OCI-LY7 (cell line): ENCODE measurements at regions not wholly inside any gene's neighbourhood (a gene's known extent, or its start where the extent isn't known, plus 50 kb on each side); places are given as distances from the start of the nearest gene placed in this dataset.

Experiments
- EZH2phosphoT487 ChIP-seq: fragments of 200-600 bp; sonication (generic); IDR thresholded peaks from 2 replicates; pipeline ENCODE4 v1.6.1; 2018; ENCODE audit warnings: low read depth, borderline replicate concordance, mild to moderate bottlenecking, mixed run types, antibody characterized with exemption, low read length, moderate library complexity, mixed read lengths
- TF ChIP-seq, protein P1 (sequence below): fragments of 200-600 bp; sonication (generic); conservative IDR thresholded peaks from 2 replicates; pipeline ENCODE4 v1.5.1; 2014; ENCODE audit warnings: mild to moderate bottlenecking, antibody characterized with exemption, low read length, moderate library complexity, mixed read lengths

DNA sequence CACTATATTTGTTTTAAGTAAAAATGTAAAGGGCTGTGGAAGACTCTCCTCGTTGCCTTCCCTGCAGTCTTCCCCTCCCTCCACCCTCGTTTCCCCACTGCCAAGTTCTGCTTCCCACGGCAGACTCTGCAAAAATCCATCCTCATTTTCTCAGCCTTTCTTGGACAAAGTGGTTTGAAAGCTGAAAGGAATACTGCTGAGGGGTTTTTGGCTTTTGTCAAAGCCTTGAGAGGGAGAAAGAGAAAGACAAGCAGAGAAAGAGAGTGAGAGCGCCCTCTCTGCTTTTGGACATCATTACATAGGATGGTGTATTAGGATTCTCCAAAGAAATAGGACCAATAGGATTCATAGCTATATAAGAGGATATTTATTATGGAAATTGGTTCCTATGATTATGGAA lies 455.9 kb upstream of the SOX11 start:
- TF ChIP-seq, protein P1, sequence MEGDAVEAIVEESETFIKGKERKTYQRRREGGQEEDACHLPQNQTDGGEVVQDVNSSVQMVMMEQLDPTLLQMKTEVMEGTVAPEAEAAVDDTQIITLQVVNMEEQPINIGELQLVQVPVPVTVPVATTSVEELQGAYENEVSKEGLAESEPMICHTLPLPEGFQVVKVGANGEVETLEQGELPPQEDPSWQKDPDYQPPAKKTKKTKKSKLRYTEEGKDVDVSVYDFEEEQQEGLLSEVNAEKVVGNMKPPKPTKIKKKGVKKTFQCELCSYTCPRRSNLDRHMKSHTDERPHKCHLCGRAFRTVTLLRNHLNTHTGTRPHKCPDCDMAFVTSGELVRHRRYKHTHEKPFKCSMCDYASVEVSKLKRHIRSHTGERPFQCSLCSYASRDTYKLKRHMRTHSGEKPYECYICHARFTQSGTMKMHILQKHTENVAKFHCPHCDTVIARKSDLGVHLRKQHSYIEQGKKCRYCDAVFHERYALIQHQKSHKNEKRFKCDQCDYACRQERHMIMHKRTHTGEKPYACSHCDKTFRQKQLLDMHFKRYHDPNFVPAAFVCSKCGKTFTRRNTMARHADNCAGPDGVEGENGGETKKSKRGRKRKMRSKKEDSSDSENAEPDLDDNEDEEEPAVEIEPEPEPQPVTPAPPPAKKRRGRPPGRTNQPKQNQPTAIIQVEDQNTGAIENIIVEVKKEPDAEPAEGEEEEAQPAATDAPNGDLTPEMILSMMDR, result 0 out of 2 replicates have a peak, but pooled peaks have one; percentile 23
- no peak for TF ChIP-seq EZH2phosphoT487
